Parathyroid adenoma (tissue), 2 donors: ENCODE measurements at regions not wholly inside any gene's neighbourhood (a gene's known extent, or its start where the extent isn't known, plus 50 kb on each side); places are given as distances from the start of the nearest gene placed in this dataset.

ENCODE experiments used
- H2AFZ ChIP-seq: fragments of 300-600 bp; sonication (generic); one replicate; pipeline ENCODE4 v1.7.0; 2017; ENCODE audit warnings: antibody characterized with exemption, mild to moderate bottlenecking
- H3K27ac ChIP-seq: fragments of 300-600 bp; sonication (generic); one replicate; pipeline ENCODE4 v1.7.0; 2017
- H3K27me3 ChIP-seq: fragments of 300-600 bp; sonication (generic); one replicate; pipeline ENCODE4 v1.7.0; 2017; ENCODE audit warnings: low read length; ENCODE audit not compliant: control insufficient read depth, insufficient read depth
- H3K36me3 ChIP-seq: fragments of 300-600 bp; sonication (generic); one replicate; pipeline ENCODE4 v1.7.0; 2017; ENCODE audit warnings: low read length; ENCODE audit not compliant: control insufficient read depth, insufficient read depth
- H3K4me1 ChIP-seq: fragments of 300-600 bp; sonication (generic); one replicate; pipeline ENCODE4 v1.7.0; 2017; ENCODE audit warnings: control low read depth
- H3K4me2 ChIP-seq: fragments of 300-600 bp; sonication (generic); one replicate; pipeline ENCODE4 v1.7.0; 2017; ENCODE audit warnings: low read length
- H3K4me3 ChIP-seq: fragments of 300-600 bp; sonication (generic); one replicate; pipeline ENCODE4 v1.7.0; 2017; ENCODE audit warnings: low read depth, low read length
- H3K79me2 ChIP-seq: fragments of 300-600 bp; sonication (generic); one replicate; pipeline ENCODE4 v1.7.0; 2017; ENCODE audit warnings: control low read depth
- H3K9ac ChIP-seq: fragments of 300-600 bp; sonication (generic); one replicate; pipeline ENCODE4 v1.7.0; 2017; ENCODE audit warnings: mild to moderate bottlenecking
- H3K9me3 ChIP-seq: fragments of 300-600 bp; sonication (generic); one replicate; pipeline ENCODE4 v1.7.0; 2017; ENCODE audit warnings: low read length; ENCODE audit not compliant: control insufficient read depth
- TF ChIP-seq, protein P1 (sequence below): fragments of 300-600 bp; sonication (generic); IDR thresholded peaks from one replicate; pipeline ENCODE4 v1.7.0; 2017; ENCODE audit warnings: antibody characterized with exemption, mild to moderate bottlenecking
- donor health status: primary hyperparathyroidism.

GRCh38 chr11:71354394-71355105 lies 93.6 kb downstream of the DHCR7 start:
- no peak overlapping the region for H3K27ac ChIP-seq
- H3K4me1 ChIP-seq, result no peaks in the 10 kb centered on the region
- H2AFZ ChIP-seq, result no peak overlapping the region
- H3K4me3 ChIP-seq, result no peak overlapping the region
- H3K79me2 ChIP-seq, result no peaks in the 10 kb centered on the region
- no peaks in the 10 kb centered on the region for H3K9me3 ChIP-seq
- TF ChIP-seq, protein P1, sequence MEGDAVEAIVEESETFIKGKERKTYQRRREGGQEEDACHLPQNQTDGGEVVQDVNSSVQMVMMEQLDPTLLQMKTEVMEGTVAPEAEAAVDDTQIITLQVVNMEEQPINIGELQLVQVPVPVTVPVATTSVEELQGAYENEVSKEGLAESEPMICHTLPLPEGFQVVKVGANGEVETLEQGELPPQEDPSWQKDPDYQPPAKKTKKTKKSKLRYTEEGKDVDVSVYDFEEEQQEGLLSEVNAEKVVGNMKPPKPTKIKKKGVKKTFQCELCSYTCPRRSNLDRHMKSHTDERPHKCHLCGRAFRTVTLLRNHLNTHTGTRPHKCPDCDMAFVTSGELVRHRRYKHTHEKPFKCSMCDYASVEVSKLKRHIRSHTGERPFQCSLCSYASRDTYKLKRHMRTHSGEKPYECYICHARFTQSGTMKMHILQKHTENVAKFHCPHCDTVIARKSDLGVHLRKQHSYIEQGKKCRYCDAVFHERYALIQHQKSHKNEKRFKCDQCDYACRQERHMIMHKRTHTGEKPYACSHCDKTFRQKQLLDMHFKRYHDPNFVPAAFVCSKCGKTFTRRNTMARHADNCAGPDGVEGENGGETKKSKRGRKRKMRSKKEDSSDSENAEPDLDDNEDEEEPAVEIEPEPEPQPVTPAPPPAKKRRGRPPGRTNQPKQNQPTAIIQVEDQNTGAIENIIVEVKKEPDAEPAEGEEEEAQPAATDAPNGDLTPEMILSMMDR, result no peak
- no peak overlapping the region for H3K9ac ChIP-seq
- no peak overlapping the region for H3K4me2 ChIP-seq
- H3K36me3 ChIP-seq, result no peaks in the 10 kb centered on the region
- H3K27me3 ChIP-seq, result no peaks in the 10 kb centered on the region

DNA sequence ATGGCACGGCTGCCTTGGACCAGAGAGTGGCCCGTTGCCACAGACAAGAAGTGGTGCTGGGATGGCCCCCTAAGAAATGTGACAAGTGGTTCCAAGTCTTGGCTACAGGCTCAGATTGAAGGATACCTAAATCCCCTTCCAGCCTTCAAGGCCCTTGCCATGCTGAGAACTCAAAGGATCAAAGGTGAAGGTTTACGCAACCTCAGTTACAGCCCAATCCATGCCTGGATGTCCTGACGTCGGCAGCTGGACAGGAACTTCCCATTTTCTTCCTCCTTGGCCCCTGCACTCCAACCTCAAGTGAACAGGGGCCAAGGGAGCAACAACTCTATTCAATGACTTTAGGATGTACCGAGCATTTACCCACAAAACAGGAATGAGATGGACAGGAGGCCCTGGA lies 95.4 kb downstream of the DHCR7 start:
- TF ChIP-seq, protein P1, result no peak
- Histone ChIP-seq H3K27me3 (no peaks in the 10 kb centered on the region), H3K4me3 (no peak overlapping the region), H3K36me3 (no peaks in the 10 kb centered on the region), H3K4me1 (no peaks in the 10 kb centered on the region), H3K9me3 (no peaks in the 10 kb centered on the region), H3K9ac (no peak overlapping the region), H3K79me2 (no peaks in the 10 kb centered on the region), H3K4me2 (no peak overlapping the region), H3K27ac (no peak overlapping the region), H2AFZ (no peak overlapping the region)

GRCh38 chr11:71352226-71352625 lies 96.0 kb downstream of the DHCR7 start:
- Histone ChIP-seq H3K27ac (no peak overlapping the region), H3K4me2 (no peak overlapping the region), H3K9ac (no peak overlapping the region), H3K79me2 (no peaks in the 10 kb centered on the region), H3K4me1 (no peaks in the 10 kb centered on the region), H2AFZ (no peak overlapping the region), H3K36me3 (no peaks in the 10 kb centered on the region), H3K4me3 (no peak overlapping the region), H3K9me3 (no peaks in the 10 kb centered on the region), H3K27me3 (no peaks in the 10 kb centered on the region)
- TF ChIP-seq, protein P1, result no peak

- TF ChIP-seq, protein P1, result no peak
- no peaks in the 10 kb centered on the region for H3K79me2 ChIP-seq
- no peaks in the 10 kb centered on the region for H3K27me3 ChIP-seq
- H3K36me3 ChIP-seq, result no peaks in the 10 kb centered on the region
- H3K9ac ChIP-seq, result no peak overlapping the region
- no peaks in the 10 kb centered on the region for H3K9me3 ChIP-seq
- H3K4me2 ChIP-seq, result no peak overlapping the region
- H3K4me1 ChIP-seq, result no peaks in the 10 kb centered on the region
- no peak overlapping the region for H3K4me3 ChIP-seq
- no peak overlapping the region for H3K27ac ChIP-seq
- no peak overlapping the region for H2AFZ ChIP-seq
These were observed 97.2 kb upstream of the SHANK2 start for GRCh38 chr11:71349627-71350026.

- H3K9me3 ChIP-seq, result no peaks in the 10 kb centered on the region
- H2AFZ ChIP-seq, result no peak overlapping the region
- H3K4me2 ChIP-seq, result no peak overlapping the region
- no peaks in the 10 kb centered on the region for H3K36me3 ChIP-seq
- H3K9ac ChIP-seq, result no peak overlapping the region
- no peaks in the 10 kb centered on the region for H3K27me3 ChIP-seq
- H3K4me3 ChIP-seq, result no peak overlapping the region
- no peaks in the 10 kb centered on the region for H3K4me1 ChIP-seq
- TF ChIP-seq, protein P1, result no peak
- no peaks in the 10 kb centered on the region for H3K79me2 ChIP-seq
- H3K27ac ChIP-seq, result no peak overlapping the region
These were observed 91.5 kb upstream of the SHANK2 start for GRCh38 chr11:71343828-71344400.
